PC-3 (cell line): ENCODE measurements at regions not wholly inside any gene's neighbourhood (a gene's known extent, or its start where the extent isn't known, plus 50 kb on each side); places are given as distances from the start of the nearest gene placed in this dataset.

Experiments
- EZH2 ChIP-seq: fragments of 300-600 bp; sonication (generic); IDR thresholded peaks from one replicate; pipeline ENCODE4 v1.6.1; 2017; ENCODE audit warnings: antibody characterized with exemption, mild to moderate bottlenecking, low read length; ENCODE audit not compliant: unreplicated experiment
- TF ChIP-seq, protein P1 (sequence below): fragments of 300-600 bp; sonication (generic); conservative IDR thresholded peaks from 2 replicates; pipeline ENCODE4 v1.5.1; 2017; ENCODE audit warnings: antibody characterized with exemption, low read depth, mild to moderate bottlenecking, low read length

- TF ChIP-seq, protein P1, sequence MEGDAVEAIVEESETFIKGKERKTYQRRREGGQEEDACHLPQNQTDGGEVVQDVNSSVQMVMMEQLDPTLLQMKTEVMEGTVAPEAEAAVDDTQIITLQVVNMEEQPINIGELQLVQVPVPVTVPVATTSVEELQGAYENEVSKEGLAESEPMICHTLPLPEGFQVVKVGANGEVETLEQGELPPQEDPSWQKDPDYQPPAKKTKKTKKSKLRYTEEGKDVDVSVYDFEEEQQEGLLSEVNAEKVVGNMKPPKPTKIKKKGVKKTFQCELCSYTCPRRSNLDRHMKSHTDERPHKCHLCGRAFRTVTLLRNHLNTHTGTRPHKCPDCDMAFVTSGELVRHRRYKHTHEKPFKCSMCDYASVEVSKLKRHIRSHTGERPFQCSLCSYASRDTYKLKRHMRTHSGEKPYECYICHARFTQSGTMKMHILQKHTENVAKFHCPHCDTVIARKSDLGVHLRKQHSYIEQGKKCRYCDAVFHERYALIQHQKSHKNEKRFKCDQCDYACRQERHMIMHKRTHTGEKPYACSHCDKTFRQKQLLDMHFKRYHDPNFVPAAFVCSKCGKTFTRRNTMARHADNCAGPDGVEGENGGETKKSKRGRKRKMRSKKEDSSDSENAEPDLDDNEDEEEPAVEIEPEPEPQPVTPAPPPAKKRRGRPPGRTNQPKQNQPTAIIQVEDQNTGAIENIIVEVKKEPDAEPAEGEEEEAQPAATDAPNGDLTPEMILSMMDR: no peak
- no peak for TF ChIP-seq EZH2
Measured at GRCh38 chr15:72840114-72840513, 56.6 kb upstream of the ADPGK start.
